IPS-18c (cell line): ENCODE measurements at regions not wholly inside any gene's neighbourhood (a gene's known extent, or its start where the extent isn't known, plus 50 kb on each side); places are given as distances from the start of the nearest gene placed in this dataset.

ENCODE experiments used
- H3K4me3 ChIP-seq: 2 replicates; pipeline ENCODE4 v1.7.0; 2013; ENCODE audit warnings: low read depth, mild to moderate bottlenecking, low read length, moderate library complexity; ENCODE audit not compliant: insufficient read depth
- H3K9me3 ChIP-seq: one replicate; pipeline ENCODE4 v1.6.1; 2013; ENCODE audit warnings: mild to moderate bottlenecking, low read length, moderate library complexity; ENCODE audit not compliant: control insufficient read depth, insufficient read depth

- Histone ChIP-seq H3K4me3 (no peak overlapping the region), H3K9me3 (no peaks in the 10 kb centered on the region)
Observed at GRCh38 chr3:178476886-178477285, 59.4 kb upstream of the KCNMB2 start.

DNA sequence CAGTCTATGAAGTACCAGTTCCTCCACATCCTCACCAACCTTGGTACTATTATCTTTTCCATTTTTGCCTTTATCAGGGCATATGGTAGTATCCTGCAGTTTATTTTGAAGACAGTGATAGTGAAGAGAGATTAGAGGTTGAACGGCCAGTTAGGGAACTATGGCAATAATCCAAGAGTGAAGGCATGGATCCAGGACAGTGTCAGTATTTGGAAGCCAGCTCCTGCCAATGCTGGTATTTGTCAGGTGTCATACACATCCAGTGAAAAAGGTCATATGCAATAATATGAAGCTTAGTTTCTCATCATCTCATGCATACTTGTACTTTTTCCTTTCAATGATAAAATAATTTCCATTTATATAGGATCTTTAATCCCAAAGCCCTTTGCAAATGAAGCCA is 56.8 kb upstream of the KCNMB2 start:
- H3K4me3 ChIP-seq: no peak overlapping the region
- no peaks in the 10 kb centered on the region for H3K9me3 ChIP-seq

GRCh38 chr3:178479860-178480259 is 56.4 kb upstream of the KCNMB2 start:
- Histone ChIP-seq H3K4me3 (no peak overlapping the region), H3K9me3 (no peaks in the 10 kb centered on the region)

- no peaks in the 10 kb centered on the region for H3K9me3 ChIP-seq
- H3K4me3 ChIP-seq: no peak overlapping the region
Observed at GRCh38 chr3:178480274-178480673, 56.0 kb upstream of the KCNMB2 start.

DNA sequence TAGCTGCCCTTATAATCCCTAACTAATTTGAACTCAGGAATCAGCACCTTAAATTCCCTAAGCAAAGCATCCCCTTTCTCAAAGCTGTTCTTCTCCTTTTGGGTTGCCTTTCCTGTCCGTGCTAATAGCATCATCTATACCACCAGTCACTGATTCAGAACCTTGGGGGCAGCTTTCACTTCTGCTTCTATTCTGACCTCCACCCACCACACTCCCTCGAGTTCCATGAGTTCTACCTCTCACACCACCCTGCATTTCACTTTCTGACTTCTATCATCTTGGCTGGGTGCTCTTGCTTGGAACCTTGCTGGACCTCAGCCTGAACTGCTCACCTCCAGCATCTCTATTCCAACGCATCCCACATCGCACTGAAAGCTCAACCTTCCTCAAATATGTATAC is 55.4 kb upstream of the KCNMB2 start:
- Histone ChIP-seq H3K4me3 (no peak overlapping the region), H3K9me3 (no peaks in the 10 kb centered on the region)

- H3K4me3 ChIP-seq: no peak overlapping the region
Observed at GRCh38 chr3:178482981-178483380, 53.3 kb upstream of the KCNMB2 start.

DNA sequence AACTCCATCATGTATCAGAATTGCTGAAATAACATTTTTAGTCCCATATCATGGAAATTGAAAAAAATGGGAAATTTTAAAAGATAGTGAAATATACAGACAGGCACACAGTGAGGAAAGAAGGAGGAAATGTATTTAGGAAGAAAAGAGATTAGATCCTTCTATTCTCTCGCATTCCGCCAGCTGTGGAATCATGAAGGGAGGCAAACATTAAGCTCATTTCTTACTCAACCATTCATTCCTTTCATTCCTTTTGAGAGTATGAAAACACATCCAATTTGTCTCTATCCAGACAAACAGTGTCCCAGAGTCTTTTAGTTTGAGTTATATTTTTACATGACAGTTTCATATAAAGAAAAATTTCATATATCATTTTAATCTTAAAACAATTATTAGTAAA is 52.5 kb upstream of the KCNMB2 start:
- no peaks in the 10 kb centered on the region for H3K9me3 ChIP-seq
- no peak overlapping the region for H3K4me3 ChIP-seq

More at GRCh38 chr3:178482981-178483380, 53.3 kb upstream of the KCNMB2 start:
- no peaks in the 10 kb centered on the region for H3K9me3 ChIP-seq

DNA sequence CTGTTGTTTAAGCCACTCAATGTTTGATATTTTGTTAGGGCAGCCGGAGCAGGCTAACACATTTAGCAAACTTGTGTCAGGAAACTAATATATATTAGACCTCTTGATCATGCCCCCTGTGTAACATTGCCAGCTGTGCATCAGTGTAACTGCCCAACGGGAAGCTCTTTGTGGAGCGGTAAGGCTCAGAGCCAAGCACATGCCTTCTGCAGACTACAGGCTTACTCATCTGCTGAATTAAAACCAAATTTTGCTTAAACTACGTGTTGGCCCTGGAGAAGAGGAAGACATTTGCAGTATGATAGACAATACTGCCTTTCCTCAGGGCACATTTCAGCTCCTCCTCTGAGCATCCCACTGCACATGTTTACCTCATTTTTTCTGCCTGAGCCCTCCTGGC is 50.5 kb upstream of the KCNMB2 start:
- Histone ChIP-seq H3K4me3 (no peak overlapping the region), H3K9me3 (no peaks in the 10 kb centered on the region)
